ENCODE measurements at regions not wholly inside any gene's neighbourhood (a gene's known extent, or its start where the extent isn't known, plus 50 kb on each side); places are given as distances from the start of the nearest gene placed in this dataset.

GRCh38 chr2:126990605-126991532 lies 92.2 kb downstream of the TEX51 start:
- Histone ChIP-seq H3K4me1 (ENCODE audit: insufficient read depth, low read length) (peaks cover 6% of the 10 kb centered on the region), H3K27ac (ENCODE audit: low read depth, low read length) (no peak overlapping the region), H3K27me3 (ENCODE audit: control insufficient read depth in 1 of 2, insufficient read depth in 2 of 2, low read length in 2 of 2) (no peaks in the 10 kb centered on the region), H3K9me3 (ENCODE audit: low read length) (no peaks in the 10 kb centered on the region), H3K9ac (ENCODE audit: low read length) (no peak overlapping the region), H3K4me3 (ENCODE audit: low read depth in 1 of 2, low read length in 2 of 2) (no peak overlapping the region), H3K36me3 (ENCODE audit: insufficient read depth, low read length) (no peaks in the 10 kb centered on the region)

GRCh38 chr2:126994340-126994777 lies 95.7 kb downstream of the TEX51 start:
- Histone ChIP-seq H3K36me3 (ENCODE audit: insufficient read depth, low read length) (no peaks in the 10 kb centered on the region), H3K9ac (ENCODE audit: low read length) (no peak overlapping the region), H3K9me3 (ENCODE audit: low read length) (no peaks in the 10 kb centered on the region), H3K4me1 (ENCODE audit: insufficient read depth, low read length) (no peaks in the 10 kb centered on the region), H3K27ac (ENCODE audit: low read depth, low read length) (no peak overlapping the region), H3K27me3 (ENCODE audit: control insufficient read depth in 1 of 2, insufficient read depth in 2 of 2, low read length in 2 of 2) (no peaks in the 10 kb centered on the region), H3K4me3 (ENCODE audit: low read depth in 1 of 2, low read length in 2 of 2) (no peak overlapping the region)

GRCh38 chr2:126995621-126996377 lies 97.1 kb downstream of the TEX51 start:
- no peak overlapping the region for H3K27ac ChIP-seq (ENCODE audit: low read depth, low read length)
- no peaks in the 10 kb centered on the region for H3K36me3 ChIP-seq (ENCODE audit: insufficient read depth, low read length)
- H3K27me3 ChIP-seq (ENCODE audit: control insufficient read depth in 1 of 2, insufficient read depth in 2 of 2, low read length in 2 of 2): no peaks in the 10 kb centered on the region
- H3K4me3 ChIP-seq (ENCODE audit: low read depth in 1 of 2, low read length in 2 of 2): no peak overlapping the region
- no peak overlapping the region for H3K9ac ChIP-seq (ENCODE audit: low read length)
- H3K9me3 ChIP-seq (ENCODE audit: low read length): no peaks in the 10 kb centered on the region
- H3K4me1 ChIP-seq (ENCODE audit: insufficient read depth, low read length): no peaks in the 10 kb centered on the region

GRCh38 chr2:126996378-126996699 lies 97.6 kb downstream of the TEX51 start:
- H3K27ac ChIP-seq (ENCODE audit: low read depth, low read length): no peak overlapping the region
- H3K27me3 ChIP-seq (ENCODE audit: control insufficient read depth in 1 of 2, insufficient read depth in 2 of 2, low read length in 2 of 2): no peaks in the 10 kb centered on the region
- H3K9ac ChIP-seq (ENCODE audit: low read length): no peak overlapping the region
- H3K9me3 ChIP-seq (ENCODE audit: low read length): no peaks in the 10 kb centered on the region
- H3K4me3 ChIP-seq (ENCODE audit: low read depth in 1 of 2, low read length in 2 of 2): no peak overlapping the region
- H3K36me3 ChIP-seq (ENCODE audit: insufficient read depth, low read length): no peaks in the 10 kb centered on the region
- no peaks in the 10 kb centered on the region for H3K4me1 ChIP-seq (ENCODE audit: insufficient read depth, low read length)

Data from muscle layer of colon (tissue), 2 donors.